AG04449 (cell line): ENCODE measurements at regions not wholly inside any gene's neighbourhood (a gene's known extent, or its start where the extent isn't known, plus 50 kb on each side); places are given as distances from the start of the nearest gene placed in this dataset.

ENCODE experiments used
- CTCF ChIA-PET: fragments of 350-600 bp; formaldehyde crosslinking; extraction: SDS; loops from one replicate; lab custom pipeline; 2021; ENCODE audit warnings: antibody characterized with exemption; lab: Yijun Ruan, JAX
- POLR2A ChIA-PET: fragments of 400-600, 350-600 bp; formaldehyde crosslinking; extraction: SDS; loops from one replicate; lab custom pipeline; 2020; ENCODE audit warnings: antibody characterized with exemption, inconsistent platforms; lab: Yijun Ruan, JAX
- DNase-seq: peaks from one replicate; pipeline ENCODE4 v3.0.0-alpha.2; 2010; ENCODE audit warnings: low read depth, low spot score
- H3K4me3 ChIP-seq: 2 replicates; pipeline ENCODE4 v1.5.1; 2011; ENCODE audit warnings: low read depth, mild to moderate bottlenecking, control low read depth, low read length
- TF ChIP-seq, protein P1 (sequence below): IDR thresholded peaks from one replicate; pipeline ENCODE4 v1.5.1; 2011; ENCODE audit warnings: mild to moderate bottlenecking, moderate library complexity, low read length, control low read depth, inconsistent platforms; ENCODE audit not compliant: insufficient read depth; ENCODE audit errors: missing control alignments

DNA sequence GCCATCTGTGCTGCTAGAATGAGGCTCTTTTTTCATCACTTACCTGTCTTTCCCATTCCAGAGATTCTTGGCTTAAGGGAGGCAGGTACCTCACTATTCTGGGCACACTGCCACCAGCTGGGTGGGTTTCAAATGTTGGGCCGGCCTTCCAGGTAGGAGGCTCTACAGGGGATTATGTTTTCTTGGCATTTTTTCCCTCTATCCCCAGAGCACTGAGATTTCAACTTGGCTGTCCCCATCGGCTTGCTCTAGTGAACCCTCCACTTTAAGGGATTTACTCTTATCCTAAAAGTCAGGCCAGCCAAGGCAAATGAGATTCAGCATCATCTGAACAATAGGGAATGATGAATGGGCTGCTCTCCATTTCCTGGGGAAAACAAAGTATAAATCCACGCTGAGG, 710.1 kb upstream of the CELF2 start:
- CTCF ChIA-PET: no interaction called here

DNA sequence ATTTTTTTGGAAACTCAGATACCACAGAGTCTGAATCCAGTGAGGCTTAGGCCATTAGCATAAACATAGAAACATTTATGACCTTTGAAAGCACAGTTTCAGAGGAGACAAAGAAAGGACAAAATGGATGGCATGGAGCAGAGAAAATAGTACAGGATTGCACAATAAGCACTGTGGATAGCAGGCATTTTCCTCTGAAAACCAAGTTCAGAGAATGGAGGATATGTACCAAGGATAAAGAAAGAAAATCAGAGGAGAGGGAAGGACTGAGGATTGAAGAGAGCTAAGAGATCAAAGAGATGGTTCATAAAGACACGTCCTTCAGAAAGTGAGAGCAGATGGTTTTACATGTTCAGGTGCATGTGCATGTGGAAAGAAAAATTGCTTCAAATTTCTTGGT, 707.2 kb upstream of the CELF2 start:
- no peak for DNase-seq
- no peak overlapping the region for H3K4me3 ChIP-seq
- ChIA-PET POLR2A (no interaction called here), CTCF (no interaction called here)
- TF ChIP-seq, protein P1, sequence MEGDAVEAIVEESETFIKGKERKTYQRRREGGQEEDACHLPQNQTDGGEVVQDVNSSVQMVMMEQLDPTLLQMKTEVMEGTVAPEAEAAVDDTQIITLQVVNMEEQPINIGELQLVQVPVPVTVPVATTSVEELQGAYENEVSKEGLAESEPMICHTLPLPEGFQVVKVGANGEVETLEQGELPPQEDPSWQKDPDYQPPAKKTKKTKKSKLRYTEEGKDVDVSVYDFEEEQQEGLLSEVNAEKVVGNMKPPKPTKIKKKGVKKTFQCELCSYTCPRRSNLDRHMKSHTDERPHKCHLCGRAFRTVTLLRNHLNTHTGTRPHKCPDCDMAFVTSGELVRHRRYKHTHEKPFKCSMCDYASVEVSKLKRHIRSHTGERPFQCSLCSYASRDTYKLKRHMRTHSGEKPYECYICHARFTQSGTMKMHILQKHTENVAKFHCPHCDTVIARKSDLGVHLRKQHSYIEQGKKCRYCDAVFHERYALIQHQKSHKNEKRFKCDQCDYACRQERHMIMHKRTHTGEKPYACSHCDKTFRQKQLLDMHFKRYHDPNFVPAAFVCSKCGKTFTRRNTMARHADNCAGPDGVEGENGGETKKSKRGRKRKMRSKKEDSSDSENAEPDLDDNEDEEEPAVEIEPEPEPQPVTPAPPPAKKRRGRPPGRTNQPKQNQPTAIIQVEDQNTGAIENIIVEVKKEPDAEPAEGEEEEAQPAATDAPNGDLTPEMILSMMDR: no peak

More for the DNA sequence above, 710.1 kb upstream of the CELF2 start:
- TF ChIP-seq, protein P1: no peak
- no peak overlapping the region for H3K4me3 ChIP-seq
- DNase-seq: no peak
- POLR2A ChIA-PET: no interaction called here

DNA sequence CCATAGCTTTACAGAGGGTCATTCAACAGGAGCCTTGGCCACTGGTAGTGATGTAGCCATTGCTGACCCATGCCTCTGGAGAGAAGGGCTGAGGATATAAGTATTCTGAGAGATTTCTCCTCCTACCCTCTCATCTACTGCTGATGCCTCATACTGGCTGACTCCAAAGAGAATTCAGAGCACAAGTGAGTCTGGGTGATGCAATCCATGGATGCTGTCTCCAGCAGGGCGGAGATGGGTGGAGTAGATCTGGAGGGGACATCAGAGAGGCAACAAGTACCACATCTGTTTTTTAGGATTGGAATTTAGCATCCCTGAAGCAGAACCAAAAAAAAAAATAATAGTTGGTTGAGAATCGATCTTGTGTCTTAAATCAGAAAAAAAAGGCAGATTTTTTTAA, 705.7 kb upstream of the CELF2 start:
- no peak overlapping the region for H3K4me3 ChIP-seq
- no peak for DNase-seq
- TF ChIP-seq, protein P1: no peak
- POLR2A ChIA-PET: no interaction called here
- CTCF ChIA-PET: no interaction called here

DNA sequence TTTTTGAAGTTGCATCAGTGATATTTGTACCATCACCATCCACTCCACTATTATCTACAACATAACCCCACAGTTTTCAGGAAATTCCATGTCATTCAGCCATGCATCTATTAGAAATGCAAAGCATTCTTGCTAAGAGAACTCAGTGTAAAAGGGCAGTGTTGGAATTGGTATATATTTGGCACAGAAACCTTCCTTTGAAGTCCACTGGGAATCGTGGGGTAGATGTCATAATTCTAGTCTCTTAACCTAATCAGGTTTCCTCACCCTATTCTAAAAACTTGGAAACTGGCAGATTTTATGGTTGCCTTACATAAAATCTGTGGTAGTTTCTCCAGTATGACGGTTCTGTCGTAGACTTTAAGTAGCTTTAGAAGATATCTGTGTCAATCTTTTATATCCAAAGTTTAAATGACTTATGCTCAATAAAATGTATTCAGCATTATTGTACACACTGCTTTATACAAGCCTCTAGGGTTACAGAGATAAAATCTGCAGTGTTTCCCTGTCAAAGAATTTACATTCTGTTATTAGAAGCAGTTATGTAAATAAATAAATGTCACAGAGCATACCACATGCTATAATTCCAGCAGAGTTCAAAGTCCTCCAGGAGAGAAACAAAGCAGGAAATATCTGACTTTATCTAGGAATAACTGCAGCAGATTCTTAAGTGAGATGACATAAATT, 704.4 kb upstream of the CELF2 start:
- TF ChIP-seq, protein P1: no peak
- POLR2A ChIA-PET: no interaction called here
- H3K4me3 ChIP-seq: no peak overlapping the region
- CTCF ChIA-PET: no interaction called here
- DNase-seq: no peak

DNA sequence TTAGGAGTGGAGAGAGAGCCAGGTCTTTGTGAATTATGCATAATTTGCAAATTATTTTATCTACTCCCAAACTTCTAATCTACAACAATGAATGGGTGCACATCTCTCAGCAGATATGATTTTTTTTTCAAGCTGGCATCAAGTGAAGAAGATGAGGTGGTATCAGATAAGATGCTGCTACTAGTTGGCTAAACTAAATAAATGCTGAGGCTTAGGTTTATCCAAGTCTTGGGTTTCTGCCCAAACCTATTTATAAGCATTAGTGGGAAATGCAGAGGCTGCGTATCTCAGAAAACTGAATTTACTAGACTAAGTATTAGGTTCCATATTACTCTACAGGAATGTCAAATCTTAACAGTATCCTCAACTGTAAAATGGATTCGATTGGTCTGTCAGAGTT, 703.0 kb upstream of the CELF2 start:
- TF ChIP-seq, protein P1: no peak
- no peak for DNase-seq
- ChIA-PET POLR2A (no interaction called here), CTCF (no interaction called here)
- H3K4me3 ChIP-seq: no peak overlapping the region

DNA sequence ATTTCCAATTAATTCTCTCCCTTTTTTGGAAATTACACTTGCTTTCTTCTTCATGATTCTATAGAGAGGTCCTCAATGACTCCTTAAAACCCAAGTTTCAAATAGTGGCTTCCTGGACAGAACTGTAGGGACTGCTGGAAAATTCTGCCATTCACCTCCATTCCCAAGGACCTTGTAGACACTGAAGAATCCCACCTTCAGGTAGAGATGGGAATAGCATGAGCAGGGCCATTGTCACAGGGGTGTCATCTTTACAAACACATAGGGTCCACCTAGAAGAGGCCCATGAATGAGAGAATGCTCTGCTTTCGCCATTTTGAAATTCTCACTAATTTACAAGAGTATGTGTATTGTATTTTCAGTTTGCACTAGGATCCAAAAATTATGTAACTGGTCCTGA, 701.7 kb upstream of the CELF2 start:
- H3K4me3 ChIP-seq: no peak overlapping the region
- ChIA-PET POLR2A (no interaction called here), CTCF (no interaction called here)
- no peak for DNase-seq
- TF ChIP-seq, protein P1: no peak
